RWPE2 (cell line): ENCODE measurements at regions not wholly inside any gene's neighbourhood (a gene's known extent, or its start where the extent isn't known, plus 50 kb on each side); places are given as distances from the start of the nearest gene placed in this dataset.
"Not testable (repeated sequence)": the region's sequence is repeated elsewhere in the genome, so short reads cannot be mapped to it uniquely, and the experiment has no call there.

Experiments
- ATAC-seq: fragments of 200-7000 bp; cut with Tn5 transposase; 3 replicates; pipeline ENCODE4 v1.9.1; 2021; ENCODE audit warnings: low read depth
- DNase-seq: peaks from one replicate; pipeline ENCODE4 v3.0.0-alpha.2; 2020; ENCODE audit warnings: low spot score
- H3K27ac ChIP-seq: fragments of 450-650 bp; 2 replicates; pipeline ENCODE4 v1.5.1; 2017; ENCODE audit warnings: mild to moderate bottlenecking; ENCODE audit not compliant: poor library complexity, severe bottlenecking
- H3K27me3 ChIP-seq: fragments of 250-450 bp; sonication (Bioruptor Pico); 2 replicates; pipeline ENCODE4 v1.5.1; 2021; ENCODE audit warnings: mild to moderate bottlenecking, moderate library complexity; ENCODE audit not compliant: insufficient read depth, poor library complexity, severe bottlenecking
- H3K36me3 ChIP-seq: fragments of 250-450 bp; sonication (Bioruptor Pico); 2 replicates; pipeline ENCODE4 v1.5.1; 2020; ENCODE audit warnings: low read depth, mild to moderate bottlenecking, moderate library complexity
- H3K4me1 ChIP-seq: fragments of 250-450 bp; sonication (Bioruptor Pico); 2 replicates; pipeline ENCODE4 v1.5.1; 2021; ENCODE audit warnings: mild to moderate bottlenecking, moderate library complexity; ENCODE audit not compliant: insufficient read depth, poor library complexity, severe bottlenecking
- H3K4me3 ChIP-seq: fragments of 250-450 bp; sonication (Bioruptor Pico); 2 replicates; pipeline ENCODE4 v1.5.1; 2021; ENCODE audit warnings: mild to moderate bottlenecking, moderate library complexity; ENCODE audit not compliant: severe bottlenecking
- H3K9me3 ChIP-seq: fragments of 250-450 bp; sonication (Bioruptor Pico); 2 replicates; pipeline ENCODE4 v1.5.1; 2021; ENCODE audit warnings: mild to moderate bottlenecking, moderate library complexity; ENCODE audit not compliant: severe bottlenecking
- TF ChIP-seq, protein P1 (sequence below): fragments of 450-650 bp; IDR thresholded peaks from one replicate; pipeline ENCODE4 v1.5.1; 2017; ENCODE audit warnings: mild to moderate bottlenecking, moderate library complexity; ENCODE audit not compliant: poor library complexity, severe bottlenecking

DNA sequence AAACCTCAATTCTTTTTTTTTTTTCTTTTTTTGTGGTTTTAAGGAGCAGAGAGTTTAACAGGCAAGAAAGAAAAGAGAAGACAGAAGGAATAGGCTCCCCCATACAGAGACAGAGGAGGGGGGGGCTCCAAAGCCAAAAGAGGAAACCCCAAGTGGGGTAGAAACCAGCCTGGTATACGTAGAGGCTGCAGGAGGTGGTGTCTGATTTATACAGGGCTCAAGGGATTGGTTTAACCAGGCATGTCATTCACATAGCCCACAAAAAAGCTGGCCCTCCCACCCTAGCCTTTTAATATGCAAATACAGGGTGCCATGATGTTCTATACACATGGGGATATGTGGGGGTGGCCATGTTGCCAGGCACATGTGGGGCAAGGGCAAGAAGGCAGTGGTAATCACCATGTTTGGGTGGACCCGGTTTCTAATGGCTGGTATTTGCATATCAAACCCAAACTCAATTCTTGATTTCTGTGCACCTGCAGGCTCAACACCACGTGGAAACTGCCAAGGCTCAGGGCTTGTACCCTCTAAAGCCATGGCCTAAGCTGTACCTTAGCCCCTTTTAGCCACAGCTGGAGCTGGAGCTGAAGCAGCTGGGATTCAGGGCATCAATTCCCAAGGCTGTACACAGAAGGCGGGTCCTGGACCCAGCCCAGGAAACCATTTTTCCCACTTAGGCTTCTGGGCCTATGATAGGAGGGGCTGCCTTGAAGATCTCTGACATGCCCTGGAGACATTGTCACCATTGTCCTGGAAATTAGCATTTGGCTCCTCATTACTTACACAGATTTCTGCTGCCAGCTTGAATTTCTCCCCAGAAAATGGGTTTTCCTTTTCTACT, 170.3 kb downstream of the MAIP1 start:
- TF ChIP-seq, protein P1, sequence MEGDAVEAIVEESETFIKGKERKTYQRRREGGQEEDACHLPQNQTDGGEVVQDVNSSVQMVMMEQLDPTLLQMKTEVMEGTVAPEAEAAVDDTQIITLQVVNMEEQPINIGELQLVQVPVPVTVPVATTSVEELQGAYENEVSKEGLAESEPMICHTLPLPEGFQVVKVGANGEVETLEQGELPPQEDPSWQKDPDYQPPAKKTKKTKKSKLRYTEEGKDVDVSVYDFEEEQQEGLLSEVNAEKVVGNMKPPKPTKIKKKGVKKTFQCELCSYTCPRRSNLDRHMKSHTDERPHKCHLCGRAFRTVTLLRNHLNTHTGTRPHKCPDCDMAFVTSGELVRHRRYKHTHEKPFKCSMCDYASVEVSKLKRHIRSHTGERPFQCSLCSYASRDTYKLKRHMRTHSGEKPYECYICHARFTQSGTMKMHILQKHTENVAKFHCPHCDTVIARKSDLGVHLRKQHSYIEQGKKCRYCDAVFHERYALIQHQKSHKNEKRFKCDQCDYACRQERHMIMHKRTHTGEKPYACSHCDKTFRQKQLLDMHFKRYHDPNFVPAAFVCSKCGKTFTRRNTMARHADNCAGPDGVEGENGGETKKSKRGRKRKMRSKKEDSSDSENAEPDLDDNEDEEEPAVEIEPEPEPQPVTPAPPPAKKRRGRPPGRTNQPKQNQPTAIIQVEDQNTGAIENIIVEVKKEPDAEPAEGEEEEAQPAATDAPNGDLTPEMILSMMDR: no peak
- ATAC-seq (no peak), DNase-seq (no peak)
- no peaks in the 10 kb centered on the region for H3K27me3 ChIP-seq
- H3K4me3 ChIP-seq: no peak overlapping the region
- no peak overlapping the region for H3K27ac ChIP-seq
- peaks cover 15% of the 10 kb centered on the region for H3K4me1 ChIP-seq
- no peaks in the 10 kb centered on the region for H3K9me3 ChIP-seq
- no peaks in the 10 kb centered on the region for H3K36me3 ChIP-seq

DNA sequence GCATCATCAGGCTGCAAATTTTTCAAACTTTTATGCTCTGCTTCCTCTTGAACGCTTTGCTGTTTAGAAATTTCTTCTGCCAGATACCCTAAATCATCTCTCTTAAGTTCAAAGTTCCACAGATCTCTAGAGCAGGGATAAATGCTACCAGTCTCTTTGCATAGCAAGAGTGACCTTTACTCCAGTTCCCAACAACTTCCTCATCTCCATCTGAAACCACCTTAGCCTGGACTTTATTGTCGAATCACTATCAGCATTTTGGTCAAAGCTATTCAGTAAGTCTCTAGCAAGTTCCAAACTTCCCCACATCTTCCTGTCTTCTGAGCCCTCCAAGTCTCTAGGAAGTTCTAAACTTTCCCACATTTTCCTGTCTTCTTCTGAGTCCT, 170.9 kb downstream of the MAIP1 start:
- not testable (repeated sequence) for H3K27me3 ChIP-seq, H3K4me3 ChIP-seq, H3K9me3 ChIP-seq, H3K27ac ChIP-seq, H3K36me3 ChIP-seq, DNase-seq, ATAC-seq
- H3K4me1 ChIP-seq: peaks cover 18% of the 10 kb centered on the region

DNA sequence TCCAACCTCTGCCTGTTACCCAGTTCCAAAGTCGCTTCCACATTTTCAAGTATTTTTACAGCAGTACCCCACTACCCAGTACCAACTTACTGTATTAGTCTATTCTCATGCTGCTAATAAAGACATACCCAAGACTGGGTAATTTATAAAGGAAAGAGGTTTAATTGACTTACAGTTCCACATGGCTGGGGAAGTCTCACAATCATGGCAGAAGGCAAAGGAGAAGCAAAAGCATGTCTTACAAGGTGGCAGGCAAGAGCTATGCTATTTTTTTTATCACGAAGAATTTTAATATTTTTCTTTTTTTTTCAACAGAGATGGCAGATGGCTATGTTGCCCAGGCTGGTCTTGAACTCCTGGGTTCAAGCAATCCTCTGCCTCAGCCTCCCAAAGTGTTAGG, 171.3 kb downstream of the MAIP1 start:
- H3K4me3 ChIP-seq, H3K9me3 ChIP-seq, H3K27ac ChIP-seq, H3K36me3 ChIP-seq, H3K27me3 ChIP-seq, DNase-seq, ATAC-seq: not testable (repeated sequence)
- H3K4me1 ChIP-seq: peaks cover 18% of the 10 kb centered on the region

DNA sequence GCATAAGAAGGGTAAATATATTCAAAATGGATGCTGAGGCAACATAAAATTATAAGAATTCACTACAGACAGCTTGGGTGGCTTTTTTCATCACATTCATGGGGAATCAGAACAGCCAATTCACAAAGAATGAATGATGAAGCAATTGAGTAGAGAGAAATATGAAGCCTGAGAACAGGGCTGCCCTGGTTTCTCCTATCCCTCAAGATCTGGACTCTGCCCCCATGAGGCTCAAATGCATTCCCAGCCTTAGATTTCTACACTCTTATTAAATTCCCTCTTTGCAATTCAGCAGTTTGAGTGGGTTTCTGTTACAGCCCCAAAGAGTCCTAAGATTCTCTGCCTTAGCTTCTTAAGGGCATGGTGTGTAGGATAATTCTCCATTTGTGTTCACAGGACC, 172.5 kb downstream of the MAIP1 start:
- DNase-seq (no peak), ATAC-seq (no peak)
- no peak overlapping the region for H3K27ac ChIP-seq
- no peak overlapping the region for H3K4me3 ChIP-seq
- no peaks in the 10 kb centered on the region for H3K9me3 ChIP-seq
- no peaks in the 10 kb centered on the region for H3K27me3 ChIP-seq
- no peaks in the 10 kb centered on the region for H3K36me3 ChIP-seq
- peaks cover 18% of the 10 kb centered on the region for H3K4me1 ChIP-seq
- TF ChIP-seq, protein P1: no peak

DNA sequence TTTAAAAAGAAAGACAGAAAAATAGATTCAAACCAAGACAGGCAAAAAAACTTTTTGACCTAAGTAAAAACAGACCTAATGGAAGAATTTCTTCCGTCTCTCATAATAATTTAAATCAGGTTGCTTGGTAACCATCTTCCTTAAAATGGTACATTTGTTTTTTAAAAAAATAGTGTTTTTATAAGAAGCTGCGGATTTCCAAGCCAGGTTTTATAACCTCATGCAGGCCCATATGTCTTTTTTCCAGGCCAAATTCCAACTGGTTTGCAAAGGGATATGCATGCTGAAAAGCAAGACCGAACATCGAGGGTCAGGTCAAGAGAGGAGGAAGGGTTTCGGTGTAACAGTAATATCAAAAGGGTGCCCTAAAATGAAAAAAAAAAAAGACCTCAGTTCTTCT, 172.9 kb downstream of the MAIP1 start:
- ATAC-seq: no peak

More for the DNA sequence above, 172.9 kb downstream of the MAIP1 start:
- no peaks in the 10 kb centered on the region for H3K36me3 ChIP-seq
- DNase-seq: no peak
- TF ChIP-seq, protein P1: no peak
- H3K27ac ChIP-seq: no peak overlapping the region
- H3K9me3 ChIP-seq: no peaks in the 10 kb centered on the region
- H3K4me1 ChIP-seq: peaks cover 18% of the 10 kb centered on the region
- no peak overlapping the region for H3K4me3 ChIP-seq
- no peaks in the 10 kb centered on the region for H3K27me3 ChIP-seq
